ENCODE measurements at regions not wholly inside any gene's neighbourhood (a gene's known extent, or its start where the extent isn't known, plus 50 kb on each side); places are given as distances from the start of the nearest gene placed in this dataset.

- DNase-seq: no peak
Measured at GRCh38 chr11:36945384-36945783, 347.3 kb upstream of the RAG2 start.

DNA sequence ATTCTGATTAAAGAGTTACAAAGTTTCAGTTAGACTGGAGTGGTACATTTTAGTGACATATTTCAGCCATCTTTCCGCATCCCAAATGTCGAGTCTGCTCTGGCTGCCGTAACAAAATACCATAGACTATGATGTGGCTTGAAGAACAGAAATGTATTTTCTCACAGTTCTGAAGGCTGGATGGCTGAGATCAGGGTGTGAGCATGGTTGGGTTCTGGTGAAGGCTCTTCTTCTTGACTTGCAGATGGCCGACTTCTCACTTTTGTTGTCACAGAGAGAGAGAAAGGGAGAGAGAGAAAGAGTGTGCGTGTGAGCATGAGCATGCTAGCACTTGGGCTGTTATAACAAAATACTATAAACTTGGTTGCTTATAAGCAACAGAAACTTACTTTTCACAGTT, 335.4 kb upstream of the RAG2 start:
- no peak for DNase-seq

- no peak for DNase-seq
Measured at GRCh38 chr11:36931139-36931538, 333.1 kb upstream of the RAG2 start.

DNA sequence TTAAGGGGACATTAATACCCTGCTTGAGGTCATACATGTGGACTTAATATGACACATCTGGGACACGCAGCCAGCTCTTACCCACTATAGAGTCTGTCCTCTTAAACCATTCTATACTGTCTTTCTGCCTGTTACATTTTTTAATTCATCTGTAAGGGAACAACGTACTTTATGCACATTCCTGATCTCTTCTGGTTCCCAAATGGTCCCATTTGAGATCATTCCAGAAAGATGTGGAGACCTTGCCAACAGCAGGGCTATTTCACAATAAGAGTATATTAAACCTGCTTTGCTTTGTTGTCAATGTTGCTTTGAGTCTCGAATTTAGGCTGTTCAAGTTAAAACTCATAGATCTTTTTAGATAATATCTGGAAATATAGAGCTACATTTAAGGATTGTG, 332.2 kb upstream of the RAG2 start:
- DNase-seq: no peak

GRCh38 chr11:36929401-36929800, 331.4 kb upstream of the RAG2 start:
- no peak for DNase-seq

GRCh38 chr11:36928621-36929020, 330.6 kb upstream of the RAG2 start:
- DNase-seq: no peak

- DNase-seq: no peak
Measured at GRCh38 chr11:36899800-36900199, 301.8 kb upstream of the RAG2 start.

- no peak for DNase-seq
Measured at GRCh38 chr11:36890841-36891240, 292.8 kb upstream of the RAG2 start.

DNA sequence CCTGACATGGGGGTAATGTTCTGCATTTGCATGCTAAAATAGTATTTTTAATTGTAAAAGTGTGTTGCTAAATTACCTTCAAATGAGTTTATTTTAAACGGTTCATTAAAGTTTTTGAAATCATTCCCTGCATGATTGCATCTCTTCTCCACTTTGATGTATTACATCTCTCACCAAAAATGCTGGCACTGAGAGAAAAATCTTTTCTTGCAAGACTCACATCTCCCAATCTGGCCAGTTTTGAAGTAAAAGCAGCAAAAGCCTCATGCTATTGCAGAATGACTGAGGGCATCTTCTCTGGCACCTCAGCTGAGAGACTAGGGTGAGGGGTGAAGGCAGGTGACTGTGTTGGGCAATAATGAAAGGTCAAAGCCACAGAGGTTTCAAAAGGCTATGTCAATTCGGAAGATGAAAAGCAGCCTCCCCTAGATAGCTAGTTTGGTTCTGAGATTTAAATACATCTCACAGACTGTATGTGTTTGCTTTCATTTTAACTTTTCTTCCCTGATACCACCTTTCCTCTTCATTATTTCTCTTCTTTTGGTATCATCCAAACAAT, 292.2 kb upstream of the RAG2 start:
- DNase-seq: no peak

- no peak for DNase-seq
Measured at GRCh38 chr11:36885154-36885553, 287.1 kb upstream of the RAG2 start.

GRCh38 chr11:36878737-36879136, 280.7 kb upstream of the RAG2 start:
- no peak for DNase-seq

- no peak for DNase-seq
Measured at GRCh38 chr11:36877149-36877548, 279.1 kb upstream of the RAG2 start.

GRCh38 chr11:36876266-36876665, 278.2 kb upstream of the RAG2 start:
- DNase-seq: no peak

DNA sequence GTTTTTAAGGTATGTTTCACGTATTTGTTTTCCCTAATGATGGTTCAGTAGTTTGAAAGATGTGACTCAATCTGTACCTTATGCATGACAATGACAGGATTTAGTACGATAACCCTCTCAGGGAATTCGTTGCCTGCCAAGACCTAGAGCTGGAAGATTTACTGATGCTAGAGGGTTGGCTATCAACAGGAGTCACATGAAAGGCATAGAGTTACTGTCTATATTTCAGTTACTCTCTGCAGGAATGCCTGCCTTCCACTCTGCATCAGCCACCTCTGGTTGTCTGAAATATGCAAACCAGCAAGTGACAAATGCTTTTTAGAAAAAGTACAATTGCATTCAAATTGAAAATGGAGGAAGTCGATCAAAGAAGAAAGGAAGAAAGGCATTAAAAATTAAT, 276.3 kb upstream of the RAG2 start:
- no peak for DNase-seq

- no peak for DNase-seq
Measured at GRCh38 chr11:36870361-36870760, 272.3 kb upstream of the RAG2 start.

GRCh38 chr11:36868380-36868779, 270.3 kb upstream of the RAG2 start:
- no peak for DNase-seq

DNA sequence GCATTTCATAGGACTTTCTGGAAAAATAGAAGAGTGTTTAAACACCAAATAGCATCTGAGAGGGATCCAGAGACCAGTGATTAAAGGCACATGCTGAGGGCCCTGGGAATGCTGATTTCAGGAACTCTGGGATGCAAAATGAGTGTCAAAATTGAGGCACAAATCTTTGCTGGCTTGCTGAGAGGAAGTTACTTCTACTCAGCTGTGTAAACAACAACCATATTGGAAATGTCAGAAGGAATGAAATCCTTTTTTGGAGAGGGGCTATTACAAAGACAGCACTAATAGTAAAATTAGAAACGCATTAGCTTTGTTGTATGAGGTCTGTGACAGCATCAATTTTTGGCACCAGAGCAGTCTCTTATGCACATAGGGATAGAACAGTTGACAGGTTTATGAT, 267.8 kb upstream of the RAG2 start:
- DNase-seq: no peak

GRCh38 chr11:36854875-36855274, 256.8 kb upstream of the RAG2 start:
- DNase-seq: no peak

- DNase-seq: no peak
Measured at GRCh38 chr11:36848660-36849059, 250.6 kb upstream of the RAG2 start.

GRCh38 chr11:36840378-36840777, 242.3 kb upstream of the RAG2 start:
- DNase-seq: no peak

DNA sequence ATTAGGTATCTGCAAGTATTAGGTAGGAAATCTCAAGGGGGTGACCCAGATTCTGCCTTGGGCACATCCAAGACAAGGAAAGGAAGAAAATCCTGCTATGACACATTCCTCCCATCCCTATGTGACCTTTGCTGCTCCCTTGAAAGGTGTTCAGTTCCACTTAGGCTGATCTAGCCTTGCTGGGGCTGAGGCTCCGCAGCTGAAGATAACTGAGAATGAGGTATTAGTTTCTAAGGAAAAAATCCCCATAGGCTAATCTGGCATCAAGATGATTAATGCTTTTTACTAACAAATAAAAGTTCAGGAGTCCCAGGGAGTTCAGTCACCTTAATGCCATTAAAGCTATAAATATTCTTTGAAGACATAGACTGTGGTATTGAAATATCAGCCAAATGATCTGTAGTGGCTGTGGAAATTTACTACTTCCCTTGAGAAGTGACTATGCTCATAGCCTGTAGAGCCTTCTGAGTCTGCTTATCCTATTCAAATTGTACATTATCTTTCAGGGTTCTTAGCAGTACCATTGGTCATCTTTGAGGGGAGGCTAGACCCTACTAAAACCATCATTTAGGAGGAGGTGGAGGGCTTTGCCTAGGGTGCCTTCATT, 239.9 kb upstream of the RAG2 start:
- no peak for DNase-seq

GRCh38 chr11:36825251-36825650, 227.2 kb upstream of the RAG2 start:
- DNase-seq: no peak

DNA sequence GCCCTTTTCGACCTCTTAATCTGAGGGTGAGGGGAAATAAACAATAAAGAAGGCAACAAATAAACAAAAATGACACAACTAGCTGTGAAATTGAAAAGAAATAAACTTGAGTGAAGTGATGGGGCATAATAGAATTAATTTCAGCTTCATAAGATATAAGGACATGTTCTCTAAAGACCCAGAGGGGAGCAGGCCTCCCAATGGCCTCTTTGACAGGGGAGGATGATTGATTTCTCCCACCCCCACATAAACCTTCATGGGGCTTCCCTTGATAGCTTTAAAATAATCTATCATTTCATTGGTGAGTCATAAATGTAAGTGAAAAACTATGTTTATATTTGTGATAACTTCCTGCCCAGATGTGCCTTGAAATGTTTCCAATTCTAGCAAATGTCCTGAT, 226.3 kb upstream of the RAG2 start:
- DNase-seq: no peak

DNA sequence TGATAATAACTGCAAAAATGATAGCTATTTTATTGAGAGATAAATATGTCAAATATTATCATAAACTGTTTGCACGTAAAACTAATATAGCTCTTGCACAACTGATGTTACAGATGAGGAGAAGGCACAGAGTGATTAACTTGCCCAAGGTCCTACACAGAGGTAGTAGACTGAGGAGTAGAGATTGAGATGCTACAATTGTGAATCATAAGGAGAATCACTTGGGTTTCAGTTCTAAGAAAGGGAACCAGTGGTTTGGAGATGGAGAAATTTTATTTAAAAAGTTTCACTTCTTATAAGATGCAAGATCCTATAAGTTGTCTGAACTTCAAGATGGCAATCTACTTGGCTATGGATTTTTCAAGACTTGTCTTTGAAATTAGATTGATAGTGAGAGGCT, 224.8 kb upstream of the RAG2 start:
- DNase-seq: no peak

GRCh38 chr11:36818410-36818809, 220.4 kb upstream of the RAG2 start:
- no peak for DNase-seq
